Small intestine (tissue), 7 donors: ENCODE measurements at regions not wholly inside any gene's neighbourhood (a gene's known extent, or its start where the extent isn't known, plus 50 kb on each side); places are given as distances from the start of the nearest gene placed in this dataset.

Experiments used
- DNase-seq, 2 donors: peaks; one replicate each; pipeline versions ENCODE4 v3.0.0 to v3.0.0-alpha.2; 2013
- FAIRE-seq: peaks from 2 replicates; lab custom pipeline; 2012; peaks lifted over from hg19 to GRCh38; lab: Jason Lieb, UNC
- H3K27ac ChIP-seq, 3 donors: one replicate each; pipeline ENCODE4 v1.5.1; 2013; ENCODE audit warnings: low read length in 2 of 3, mild to moderate bottlenecking in 2 of 3, control low read depth in 1 of 3, inconsistent platforms in 1 of 3, low read depth in 1 of 3, moderate library complexity in 1 of 3
- H3K27me3 ChIP-seq, 3 donors: one replicate each; pipeline ENCODE4 v1.6.1; 2013; ENCODE audit warnings: low read length in 3 of 3, inconsistent platforms in 1 of 3; ENCODE audit not compliant: control insufficient read depth in 3 of 3, insufficient read depth in 3 of 3
- H3K36me3 ChIP-seq, 3 donors: one replicate each; pipeline ENCODE4 v1.6.1; 2013; ENCODE audit warnings: low read length in 3 of 3, inconsistent platforms in 1 of 3, low read depth in 1 of 3, mild to moderate bottlenecking in 1 of 3, moderate library complexity in 1 of 3; ENCODE audit not compliant: control insufficient read depth in 3 of 3, insufficient read depth in 2 of 3
- H3K4me1 ChIP-seq, 3 donors: one replicate each; pipeline ENCODE4 v1.6.1; 2013; ENCODE audit warnings: low read length in 2 of 3, inconsistent platforms in 1 of 3, low read depth in 1 of 3, mild to moderate bottlenecking in 1 of 3, moderate library complexity in 1 of 3; ENCODE audit not compliant: control insufficient read depth in 3 of 3, insufficient read depth in 2 of 3
- H3K4me3 ChIP-seq, 3 donors: one replicate each; pipeline ENCODE4 v1.5.1; 2013; ENCODE audit warnings: low read length in 3 of 3, control low read depth in 1 of 3, inconsistent platforms in 1 of 3, low read depth in 1 of 3, mild to moderate bottlenecking in 1 of 3, moderate library complexity in 1 of 3
- H3K9me3 ChIP-seq, 2 donors: one replicate each; pipeline ENCODE4 v1.6.1; 2013; ENCODE audit warnings: low read depth in 1 of 2, low read length in 1 of 2; ENCODE audit not compliant: control insufficient read depth in 2 of 2, insufficient read depth in 1 of 2
- WGBS, 3 donors: extraction: QIAGEN DNeasy Blood & Tissue Kit; methylation state at CpG; one replicate each; pipeline ENCODE4 v1.1.7; 2013; 5-methylcytosine and 5-hydroxymethylcytosine counted together
- donor health status: healthy with polysubstance abuse.
- donor health status: control.
- donor health status: control.
- donor health status: Bipolar disorder and iron deficiency.
- donor health status: healthy.

DNA sequence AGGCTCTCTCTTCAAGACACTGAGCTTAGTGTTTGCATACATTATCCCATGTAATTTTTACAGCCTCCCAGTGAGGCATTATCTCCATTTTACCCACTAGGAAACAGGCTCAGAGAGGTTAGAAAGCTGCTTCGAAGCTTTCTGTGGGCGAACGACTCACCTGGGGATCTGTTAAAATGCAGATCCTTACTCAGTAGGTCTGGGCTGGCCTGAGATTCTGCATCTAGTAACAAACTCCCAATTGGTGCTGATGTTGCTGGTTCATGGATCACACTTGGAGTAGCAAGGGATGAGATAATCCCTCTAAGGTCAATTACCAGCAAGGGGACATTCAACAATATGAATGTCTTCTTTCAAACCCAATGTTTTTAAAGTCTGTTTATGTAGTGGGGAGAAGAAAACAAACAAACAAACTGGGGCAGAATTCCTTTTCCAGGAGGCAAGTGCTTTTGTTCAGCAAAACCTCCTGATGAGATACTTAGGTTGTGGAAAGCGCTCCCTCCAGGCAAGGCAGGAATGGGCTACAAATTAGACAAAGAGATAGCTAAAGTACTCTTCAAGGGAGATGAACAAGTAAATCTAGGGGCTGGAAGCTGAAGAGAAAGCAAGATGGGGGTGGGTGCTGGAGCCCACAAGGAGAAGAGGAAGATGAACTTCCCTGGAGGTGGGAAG lies 311.9 kb downstream of the SHQ1 start:
- WGBS, 3 donors: 95 to 98% (median 98%) methylated on average over 4 of the region's 4 CpGs
- Histone ChIP-seq H3K27me3 (no peaks in the 10 kb centered on the region), H3K36me3 (no peaks in the 10 kb centered on the region), H3K27ac (no peak overlapping the region), H3K4me1 (no peaks in the 10 kb centered on the region), H3K4me3 (no peak overlapping the region), H3K9me3 (peaks cover 0 to 2% of the 10 kb centered on the region in 2 donors)
- FAIRE-seq: no peak
- DNase-seq: no peak

- DNase-seq (no peak), FAIRE-seq (no peak)
- WGBS, 3 donors: 55 to 87% (median 75%) methylated on average over 7 of the region's 7 CpGs
Observed at GRCh38 chr3:72535772-72536171, 312.5 kb downstream of the SHQ1 start.

DNA sequence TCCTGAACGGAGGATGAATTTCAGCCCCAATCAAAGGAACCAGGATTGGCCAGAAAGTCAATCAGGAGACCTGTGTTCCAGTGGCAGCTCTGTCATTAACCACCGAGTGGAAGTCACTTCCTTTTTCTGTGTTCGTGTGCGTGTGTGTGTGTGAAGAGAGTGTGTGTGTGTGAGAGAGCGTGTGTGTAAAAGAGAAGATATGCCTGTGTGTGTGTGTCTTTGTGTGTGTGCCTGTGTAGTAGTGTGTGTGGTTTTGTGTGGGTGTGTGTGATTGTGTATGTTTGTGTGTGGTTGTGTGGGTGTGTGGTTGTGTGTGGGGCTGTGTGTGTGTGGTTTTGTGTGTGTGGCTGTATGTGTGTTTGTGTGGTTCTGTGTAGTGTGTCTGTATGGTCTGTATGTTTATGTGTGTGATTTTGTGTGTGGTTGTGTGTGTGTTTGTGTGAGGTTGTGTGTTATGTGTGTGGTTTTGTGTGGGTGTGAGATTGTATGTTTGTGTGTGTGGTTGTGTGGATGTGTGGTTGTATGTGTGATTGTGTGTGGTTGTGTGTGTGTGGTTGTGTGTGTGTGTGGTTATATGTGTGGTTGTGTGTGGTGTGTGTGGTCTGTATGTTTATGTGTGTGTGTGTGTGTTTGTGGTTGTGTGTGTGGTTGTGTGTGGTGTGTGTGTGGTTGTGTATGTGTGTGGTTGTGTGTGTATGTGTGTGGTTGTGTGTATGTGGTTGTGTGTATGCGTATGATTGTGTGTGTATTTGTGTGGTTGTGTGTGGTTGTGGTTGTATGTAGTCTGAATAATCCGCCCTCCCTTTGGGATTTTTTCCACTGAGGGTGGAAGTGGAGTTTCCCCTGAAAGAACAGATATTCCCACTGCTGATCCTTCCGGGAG lies 314.4 kb downstream of the SHQ1 start:
- H3K27ac ChIP-seq: no peak overlapping the region
- H3K4me1 ChIP-seq: peaks cover 0 to 3% (median 0%) of the 10 kb centered on the region in 3 donors
- H3K27me3 ChIP-seq: no peaks in the 10 kb centered on the region
- 73 to 85% (median 84%) methylated on average over 8 of the region's 8 CpGs for WGBS, 3 donors
- no peaks in the 10 kb centered on the region for H3K9me3 ChIP-seq
- H3K36me3 ChIP-seq: no peaks in the 10 kb centered on the region
- FAIRE-seq (no peak), DNase-seq (no peak)
- H3K4me3 ChIP-seq: no peak overlapping the region

More at GRCh38 chr3:72535772-72536171, 312.5 kb downstream of the SHQ1 start:
- no peaks in the 10 kb centered on the region for H3K27me3 ChIP-seq
- H3K36me3 ChIP-seq: no peaks in the 10 kb centered on the region
- H3K4me3 ChIP-seq: no peak overlapping the region
- no peaks in the 10 kb centered on the region for H3K9me3 ChIP-seq
- no peaks in the 10 kb centered on the region for H3K4me1 ChIP-seq
- H3K27ac ChIP-seq: no peak overlapping the region

DNA sequence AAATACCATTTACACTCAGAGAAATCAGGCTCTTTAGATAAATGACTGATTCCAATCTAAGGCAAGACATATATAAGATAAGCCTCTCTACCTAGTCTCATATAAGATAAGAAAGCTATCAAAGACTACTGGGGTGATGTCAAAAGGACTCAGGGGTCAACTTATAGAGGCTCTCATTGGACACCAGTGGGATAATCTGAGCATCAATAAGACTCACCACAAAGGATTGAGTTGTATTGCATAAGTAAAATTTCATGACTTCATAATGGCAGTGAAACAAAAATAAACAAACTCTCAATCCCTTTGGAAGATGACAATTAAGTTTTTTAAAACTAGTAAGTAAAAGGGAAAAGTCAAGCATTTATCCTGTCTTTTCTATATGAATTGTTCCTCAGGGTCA lies 317.8 kb downstream of the SHQ1 start:
- H3K4me3 ChIP-seq: no peak overlapping the region
- no peaks in the 10 kb centered on the region for H3K27me3 ChIP-seq
- peaks cover 0 to 4% (median 0%) of the 10 kb centered on the region in 3 donors for H3K4me1 ChIP-seq
- FAIRE-seq (no peak), DNase-seq (no peak)
- H3K36me3 ChIP-seq: no peaks in the 10 kb centered on the region
- no peaks in the 10 kb centered on the region for H3K9me3 ChIP-seq
- H3K27ac ChIP-seq: no peak overlapping the region

- Histone ChIP-seq H3K9me3 (no peaks in the 10 kb centered on the region), H3K27ac (no peak overlapping the region), H3K36me3 (no peaks in the 10 kb centered on the region), H3K4me1 (peaks cover 0 to 4% (median 0%) of the 10 kb centered on the region in 3 donors), H3K27me3 (no peaks in the 10 kb centered on the region), H3K4me3 (no peak overlapping the region)
- WGBS, 3 donors: 32 to 59% (median 47%) methylated on average over 4 of the region's 4 CpGs
- peak in 1 of 2 donors; percentile 59 for DNase-seq
- FAIRE-seq: no peak
Observed at GRCh38 chr3:72529081-72529480, 319.2 kb downstream of the SHQ1 start.

- DNase-seq (peak; percentile 37 to 47), FAIRE-seq (no peak)
- no peaks in the 10 kb centered on the region for H3K36me3 ChIP-seq
- H3K4me3 ChIP-seq: no peak overlapping the region
- H3K4me1 ChIP-seq: peaks cover 0 to 9% (median 0%) of the 10 kb centered on the region in 3 donors
- no peaks in the 10 kb centered on the region for H3K9me3 ChIP-seq
- H3K27me3 ChIP-seq: no peaks in the 10 kb centered on the region
- peak overlapping the region in 2 of 3 donors; percentile 14 to 28 for H3K27ac ChIP-seq
- WGBS, 3 donors: 44 to 50% (median 48%) methylated on average over 9 of the region's 9 CpGs
Observed at GRCh38 chr3:72523429-72524151, 324.7 kb downstream of the SHQ1 start.

- DNase-seq (peak in 1 of 2 donors; percentile 19), FAIRE-seq (no peak)
- Histone ChIP-seq H3K27ac (no peak overlapping the region), H3K9me3 (no peaks in the 10 kb centered on the region), H3K36me3 (no peaks in the 10 kb centered on the region), H3K4me3 (no peak overlapping the region), H3K4me1 (peaks cover 0 to 15% (median 0%) of the 10 kb centered on the region in 3 donors), H3K27me3 (no peaks in the 10 kb centered on the region)
- WGBS, 3 donors: 50 to 66% (median 62%) methylated on average over 8 of the region's 8 CpGs
Observed at GRCh38 chr3:72520690-72521308, 327.4 kb downstream of the SHQ1 start.
